ENCODE measurements at regions not wholly inside any gene's neighbourhood (a gene's known extent, or its start where the extent isn't known, plus 50 kb on each side); places are given as distances from the start of the nearest gene placed in this dataset.

DNA sequence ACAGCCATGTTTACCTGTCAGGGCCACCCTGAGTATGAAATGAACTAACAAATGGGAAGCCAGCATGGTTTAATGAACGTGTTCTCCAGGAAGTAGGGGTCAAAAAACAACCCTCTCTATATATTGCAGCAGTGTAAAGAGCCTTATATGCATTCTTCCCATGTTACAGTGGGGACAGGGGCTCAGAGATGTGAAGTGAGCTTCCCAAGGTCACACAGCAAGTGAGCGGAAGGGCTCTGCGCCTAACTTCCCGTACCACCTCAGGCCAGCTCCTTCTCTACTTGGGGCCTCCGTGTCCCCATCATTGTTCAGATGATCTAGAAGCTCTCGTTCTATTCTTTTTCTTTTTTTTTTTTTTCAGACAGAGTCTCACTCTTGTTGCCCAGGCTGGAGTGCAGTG lies 105.1 kb upstream of the MAP1LC3B2 start:
- no peak for DNase-seq (ENCODE audit: low spot score in 2 of 2)
- TF ChIP-seq, protein P1, sequence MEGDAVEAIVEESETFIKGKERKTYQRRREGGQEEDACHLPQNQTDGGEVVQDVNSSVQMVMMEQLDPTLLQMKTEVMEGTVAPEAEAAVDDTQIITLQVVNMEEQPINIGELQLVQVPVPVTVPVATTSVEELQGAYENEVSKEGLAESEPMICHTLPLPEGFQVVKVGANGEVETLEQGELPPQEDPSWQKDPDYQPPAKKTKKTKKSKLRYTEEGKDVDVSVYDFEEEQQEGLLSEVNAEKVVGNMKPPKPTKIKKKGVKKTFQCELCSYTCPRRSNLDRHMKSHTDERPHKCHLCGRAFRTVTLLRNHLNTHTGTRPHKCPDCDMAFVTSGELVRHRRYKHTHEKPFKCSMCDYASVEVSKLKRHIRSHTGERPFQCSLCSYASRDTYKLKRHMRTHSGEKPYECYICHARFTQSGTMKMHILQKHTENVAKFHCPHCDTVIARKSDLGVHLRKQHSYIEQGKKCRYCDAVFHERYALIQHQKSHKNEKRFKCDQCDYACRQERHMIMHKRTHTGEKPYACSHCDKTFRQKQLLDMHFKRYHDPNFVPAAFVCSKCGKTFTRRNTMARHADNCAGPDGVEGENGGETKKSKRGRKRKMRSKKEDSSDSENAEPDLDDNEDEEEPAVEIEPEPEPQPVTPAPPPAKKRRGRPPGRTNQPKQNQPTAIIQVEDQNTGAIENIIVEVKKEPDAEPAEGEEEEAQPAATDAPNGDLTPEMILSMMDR (IDR thresholded peaks at IDR 0.05), result no peak
- TF ChIP-seq POLR2A (IDR thresholded peaks at IDR 0.05), result no peak
- intact Hi-C loops (cut with DNase I; ENCODE audit: low total_unique reads), result no loop called here
- WGBS, 2 donors, result 88% methylated on average over 6 of the region's 6 CpGs
- no peak overlapping the region for H3K4me3 ChIP-seq (ENCODE audit: low read depth, poor library complexity, severe bottlenecking)

- WGBS, 2 donors, result 18 to 19% methylated on average over 7 of the region's 7 CpGs
- TF ChIP-seq, protein P1 (IDR thresholded peaks at IDR 0.05), result no peak
- no peak for TF ChIP-seq POLR2A (IDR thresholded peaks at IDR 0.05)
- intact Hi-C loops (cut with DNase I; ENCODE audit: low total_unique reads), result no loop called here
- H3K4me3 ChIP-seq (ENCODE audit: low read depth, poor library complexity, severe bottlenecking), result no peak overlapping the region
- DNase-seq (ENCODE audit: low spot score in 2 of 2), result no peak
These were observed 104.2 kb upstream of the MAP1LC3B2 start for GRCh38 chr12:116454950-116455447.

- no peak for TF ChIP-seq POLR2A (IDR thresholded peaks at IDR 0.05)
- TF ChIP-seq, protein P1 (IDR thresholded peaks at IDR 0.05), result no peak
- no peak overlapping the region for H3K4me3 ChIP-seq (ENCODE audit: low read depth, poor library complexity, severe bottlenecking)
- intact Hi-C loops (cut with DNase I; ENCODE audit: low total_unique reads), result no loop called here
- 11 to 12% methylated on average over 17 of the region's 17 CpGs for WGBS, 2 donors
- peak; percentile 87 to 94 for DNase-seq (ENCODE audit: low spot score in 2 of 2)
These were observed 103.4 kb upstream of the MAP1LC3B2 start for GRCh38 chr12:116455540-116456329.

DNA sequence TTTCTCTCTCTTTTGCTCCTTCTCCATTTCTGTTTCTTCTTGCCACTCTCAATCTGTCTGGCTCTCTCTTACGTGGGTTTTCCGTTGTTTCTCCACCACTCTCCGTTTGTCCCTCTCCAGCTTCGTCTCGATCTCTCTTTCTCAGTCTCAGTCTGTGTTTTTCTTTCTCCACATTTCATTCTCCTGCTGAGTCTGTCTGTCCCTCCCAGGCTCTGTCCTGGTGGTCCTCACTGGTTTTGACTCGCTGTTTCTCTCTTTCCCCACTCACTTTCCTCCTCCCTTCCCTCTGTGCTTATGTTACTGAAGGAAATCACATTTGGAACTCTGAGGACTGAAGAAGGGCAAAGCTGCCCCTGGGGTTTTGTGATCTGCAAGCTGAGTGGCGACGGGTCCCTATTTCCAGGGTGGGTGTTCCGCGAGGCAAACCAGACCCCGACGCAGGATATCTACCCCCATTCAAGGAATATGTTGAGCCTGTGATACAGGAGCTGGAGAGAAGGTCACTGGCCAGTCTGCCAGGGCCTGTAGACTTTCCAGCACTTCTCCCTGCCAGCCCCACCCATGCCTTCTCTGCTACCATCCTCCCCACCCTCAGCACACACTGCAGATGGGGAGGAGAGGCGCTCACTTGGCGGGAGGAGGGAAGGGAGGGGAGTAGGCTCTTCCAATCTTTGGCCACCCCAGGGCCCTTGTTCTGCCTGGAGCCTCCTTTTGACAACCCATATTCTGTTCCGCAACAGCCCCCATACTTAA lies 102.7 kb upstream of the MAP1LC3B2 start:
- TF ChIP-seq, protein P1 (IDR thresholded peaks at IDR 0.05), result no peak
- no peak for TF ChIP-seq POLR2A (IDR thresholded peaks at IDR 0.05)
- intact Hi-C loops (cut with DNase I; ENCODE audit: low total_unique reads), result no loop called here
- 44 to 53% methylated on average over 15 of the region's 15 CpGs for WGBS, 2 donors
- no peak overlapping the region for H3K4me3 ChIP-seq (ENCODE audit: low read depth, poor library complexity, severe bottlenecking)
- DNase-seq (ENCODE audit: low spot score in 2 of 2), result no peak

DNA sequence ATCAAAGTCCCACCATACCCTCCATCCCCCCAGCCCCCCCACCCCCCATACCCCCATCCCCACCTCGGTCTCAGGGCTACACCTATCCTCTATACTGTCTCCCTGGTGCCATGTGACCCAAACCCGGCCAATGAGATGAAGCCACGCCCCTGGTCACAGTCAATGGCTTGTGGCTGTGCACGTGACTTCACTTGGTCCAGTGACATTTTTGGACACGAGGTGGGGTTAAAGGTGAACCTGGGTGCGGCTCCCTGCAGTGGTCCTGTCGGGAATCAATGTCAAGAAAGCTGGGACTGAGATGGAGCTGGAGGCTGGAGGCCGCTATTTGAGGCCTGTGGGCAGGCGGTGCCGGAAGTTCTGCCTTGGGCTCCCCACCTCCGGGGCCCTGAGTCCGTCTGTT lies 100.7 kb upstream of the MAP1LC3B2 start:
- intact Hi-C loops (cut with DNase I; ENCODE audit: low total_unique reads), result no loop called here
- DNase-seq (ENCODE audit: low spot score in 2 of 2), result no peak
- TF ChIP-seq, protein P1 (IDR thresholded peaks at IDR 0.05), result no peak
- TF ChIP-seq POLR2A (IDR thresholded peaks at IDR 0.05), result no peak
- WGBS, 2 donors, result 89 to 95% methylated on average over 12 of the region's 12 CpGs
- H3K4me3 ChIP-seq (ENCODE audit: low read depth, poor library complexity, severe bottlenecking), result no peak overlapping the region

Data from lower leg skin (tissue), 4 donors.